ENCODE measurements at regions not wholly inside any gene's neighbourhood (a gene's known extent, or its start where the extent isn't known, plus 50 kb on each side); places are given as distances from the start of the nearest gene placed in this dataset.
"Not testable (repeated sequence)": the region's sequence is repeated elsewhere in the genome, so short reads cannot be mapped to it uniquely, and the experiment has no call there.

DNA sequence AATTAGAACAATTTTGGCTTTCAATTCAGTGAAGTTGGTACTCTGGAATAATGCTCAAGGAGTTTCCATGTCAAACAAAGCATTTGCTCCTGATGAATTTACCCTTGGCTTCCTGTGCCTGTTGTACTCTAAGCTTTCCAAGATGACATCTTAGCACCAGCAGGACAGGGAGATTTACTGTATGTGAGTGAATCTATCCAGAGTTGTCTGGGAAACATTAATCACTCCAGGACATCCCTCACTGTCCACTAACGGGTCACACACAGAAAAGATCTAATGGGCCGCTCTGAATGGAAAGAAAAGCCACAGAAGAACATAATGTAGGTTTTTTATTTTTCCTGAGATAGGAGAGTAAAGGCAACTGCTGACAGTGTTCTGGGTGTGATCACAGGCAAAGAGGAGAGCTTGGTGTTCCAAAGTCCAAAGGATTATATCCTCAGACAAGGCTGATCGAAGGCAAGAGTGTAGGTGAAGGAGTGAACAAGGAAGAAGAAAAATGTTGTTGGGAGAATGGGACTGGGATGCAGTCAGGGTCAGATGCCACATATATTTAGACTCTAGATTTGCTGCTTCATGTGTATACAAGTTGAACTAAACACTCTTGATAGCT is 167.7 kb upstream of the RPS23 start (continued):
- TF ChIP-seq, protein P1, sequence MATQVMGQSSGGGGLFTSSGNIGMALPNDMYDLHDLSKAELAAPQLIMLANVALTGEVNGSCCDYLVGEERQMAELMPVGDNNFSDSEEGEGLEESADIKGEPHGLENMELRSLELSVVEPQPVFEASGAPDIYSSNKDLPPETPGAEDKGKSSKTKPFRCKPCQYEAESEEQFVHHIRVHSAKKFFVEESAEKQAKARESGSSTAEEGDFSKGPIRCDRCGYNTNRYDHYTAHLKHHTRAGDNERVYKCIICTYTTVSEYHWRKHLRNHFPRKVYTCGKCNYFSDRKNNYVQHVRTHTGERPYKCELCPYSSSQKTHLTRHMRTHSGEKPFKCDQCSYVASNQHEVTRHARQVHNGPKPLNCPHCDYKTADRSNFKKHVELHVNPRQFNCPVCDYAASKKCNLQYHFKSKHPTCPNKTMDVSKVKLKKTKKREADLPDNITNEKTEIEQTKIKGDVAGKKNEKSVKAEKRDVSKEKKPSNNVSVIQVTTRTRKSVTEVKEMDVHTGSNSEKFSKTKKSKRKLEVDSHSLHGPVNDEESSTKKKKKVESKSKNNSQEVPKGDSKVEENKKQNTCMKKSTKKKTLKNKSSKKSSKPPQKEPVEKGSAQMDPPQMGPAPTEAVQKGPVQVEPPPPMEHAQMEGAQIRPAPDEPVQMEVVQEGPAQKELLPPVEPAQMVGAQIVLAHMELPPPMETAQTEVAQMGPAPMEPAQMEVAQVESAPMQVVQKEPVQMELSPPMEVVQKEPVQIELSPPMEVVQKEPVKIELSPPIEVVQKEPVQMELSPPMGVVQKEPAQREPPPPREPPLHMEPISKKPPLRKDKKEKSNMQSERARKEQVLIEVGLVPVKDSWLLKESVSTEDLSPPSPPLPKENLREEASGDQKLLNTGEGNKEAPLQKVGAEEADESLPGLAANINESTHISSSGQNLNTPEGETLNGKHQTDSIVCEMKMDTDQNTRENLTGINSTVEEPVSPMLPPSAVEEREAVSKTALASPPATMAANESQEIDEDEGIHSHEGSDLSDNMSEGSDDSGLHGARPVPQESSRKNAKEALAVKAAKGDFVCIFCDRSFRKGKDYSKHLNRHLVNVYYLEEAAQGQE (IDR thresholded peaks at IDR 0.05; ENCODE audit: low read depth, low read length) = no peak

DNA sequence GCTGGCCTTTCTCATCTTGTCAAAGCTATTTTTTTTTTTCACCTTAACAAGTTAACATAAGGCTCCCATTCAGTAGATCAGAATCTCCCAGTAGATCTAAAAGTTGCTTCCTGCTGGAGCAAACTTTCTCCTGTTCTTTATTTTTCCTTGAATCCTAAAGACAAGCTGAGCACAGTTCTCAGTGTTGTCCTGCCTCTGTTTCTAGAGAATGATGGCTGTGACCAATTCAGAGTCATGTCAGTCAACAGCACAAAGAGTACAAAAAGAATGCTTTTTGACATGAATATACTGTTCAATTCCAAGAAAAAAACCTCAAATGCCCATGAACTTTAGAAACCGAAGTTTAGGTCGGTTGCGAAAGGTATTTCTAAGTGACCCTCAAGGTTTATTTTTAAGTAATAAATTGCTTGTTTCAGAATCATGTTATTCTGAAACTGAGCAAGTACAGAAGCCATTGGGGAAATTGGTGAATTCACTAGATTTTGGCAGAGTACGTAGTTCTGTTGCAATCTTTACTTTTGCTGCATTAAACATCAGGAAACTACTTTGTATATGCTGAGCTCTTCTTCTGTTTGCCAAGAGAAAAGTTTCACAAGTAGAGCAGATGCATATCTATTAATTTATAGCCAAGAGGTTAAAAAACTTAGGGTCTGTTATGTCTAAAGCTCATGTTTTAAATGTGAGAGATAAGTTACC is 161.7 kb upstream of the RPS23 start:
- WGBS (ENCODE audit: insufficient coverage, insufficient replicate concordance, low lambda C conversion rate, missing lambda C conversion rate) = 80% methylated on average over 4 of the region's 4 CpGs

DNA sequence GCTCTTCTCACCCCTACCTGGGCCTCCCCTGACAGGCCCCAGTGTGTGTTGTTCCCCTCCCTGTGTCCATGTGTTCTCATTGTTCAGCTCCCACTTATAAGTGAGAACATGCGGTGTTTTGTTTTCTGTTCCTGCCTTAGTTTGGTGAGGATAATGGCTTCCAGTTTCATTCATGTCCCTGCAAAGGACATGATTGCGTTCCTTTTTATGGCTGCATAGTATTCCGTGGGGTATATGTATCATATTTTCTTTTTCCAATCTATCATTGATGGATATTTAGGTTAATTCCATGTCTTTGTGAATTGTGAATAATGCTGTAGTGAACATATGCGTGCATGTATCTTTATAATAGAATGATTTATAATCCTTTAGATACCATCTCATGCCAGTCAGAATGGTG is 159.4 kb upstream of the RPS23 start:
- H3K9ac ChIP-seq (ENCODE audit: control insufficient read depth, insufficient read depth, low read length); H3K36me3 ChIP-seq (ENCODE audit: control insufficient read depth in 2 of 2, insufficient read depth in 2 of 2, low read length in 1 of 2); FAIRE-seq; H3K4me1 ChIP-seq (ENCODE audit: control insufficient read depth, insufficient read depth, low read length); DNase-seq (ENCODE audit: low read depth, low spot score); H3K27ac ChIP-seq (ENCODE audit: control insufficient read depth, insufficient read depth); H3K79me2 ChIP-seq (ENCODE audit: control insufficient read depth, insufficient read depth, low read length); H3K4me2 ChIP-seq (ENCODE audit: control insufficient read depth, insufficient read depth); H3K4me3 ChIP-seq; H2AFZ ChIP-seq (ENCODE audit: control insufficient read depth, low read depth, low read length); H4K20me1 ChIP-seq (ENCODE audit: control insufficient read depth, insufficient read depth); RAD21 ChIA-PET (ENCODE audit: unreplicated experiment); SMC1A ChIA-PET (ENCODE audit: uncharacterized antibody, unreplicated experiment); H3K9me3 ChIP-seq (replicated peaks; ENCODE audit: control insufficient read depth, insufficient read depth, low read length); BruUV-seq (replicated peaks); POLR2A ChIA-PET; in situ Hi-C loops (cut with MboI); H3K27me3 ChIP-seq (replicated peaks in 1 of 2; ENCODE audit: control insufficient read depth in 2 of 2, insufficient read depth in 2 of 2, low read length in 1 of 2); ATAC-seq: not testable (repeated sequence)
- 49% methylated on average over 4 of the region's 4 CpGs for WGBS (ENCODE audit: insufficient coverage, insufficient replicate concordance, low lambda C conversion rate, missing lambda C conversion rate)
- intact Hi-C loops (cut with micrococcal nuclease; ENCODE audit: unreplicated experiment) = loop anchor here (10.0 kb wide), 1 partner anchor 57 kb away; no protein-coding TSS in a partner anchor
- CTCF ChIA-PET = interaction anchor here (1.1 kb wide), 1 partner anchor 126 kb away, joined by 3 read pairs; no protein-coding TSS in a partner anchor

More for the DNA sequence above, 161.7 kb upstream of the RPS23 start:
- Histone ChIP-seq H3K27ac (ENCODE audit: control insufficient read depth, insufficient read depth) (no peak overlapping the region), H3K4me2 (ENCODE audit: control insufficient read depth, insufficient read depth) (no peak overlapping the region), H3K27me3 (replicated peaks in 1 of 2; ENCODE audit: control insufficient read depth in 2 of 2, insufficient read depth in 2 of 2, low read length in 1 of 2) (no peaks in the 10 kb centered on the region), H3K9ac (ENCODE audit: control insufficient read depth, insufficient read depth, low read length) (no peak overlapping the region), H3K4me1 (ENCODE audit: control insufficient read depth, insufficient read depth, low read length) (no peaks in the 10 kb centered on the region), H2AFZ (ENCODE audit: control insufficient read depth, low read depth, low read length) (no peak overlapping the region), H4K20me1 (ENCODE audit: control insufficient read depth, insufficient read depth) (no peaks in the 10 kb centered on the region), H3K9me3 (replicated peaks; ENCODE audit: control insufficient read depth, insufficient read depth, low read length) (no peaks in the 10 kb centered on the region), H3K4me3 (no peak overlapping the region), H3K36me3 (ENCODE audit: control insufficient read depth in 2 of 2, insufficient read depth in 2 of 2, low read length in 1 of 2) (no peaks in the 10 kb centered on the region), H3K79me2 (ENCODE audit: control insufficient read depth, insufficient read depth, low read length) (no peaks in the 10 kb centered on the region)
- SMC1A ChIA-PET (ENCODE audit: uncharacterized antibody, unreplicated experiment) = interaction anchor here (0.6 kb wide), 1 partner anchor 238 kb away, joined by 3 read pairs; no protein-coding TSS in a partner anchor
- intact Hi-C loops (cut with micrococcal nuclease; ENCODE audit: unreplicated experiment) = loop anchor here (10.0 kb wide), 1 partner anchor 55 kb away; no protein-coding TSS in a partner anchor
- ATAC-seq (no peak), DNase-seq (ENCODE audit: low read depth, low spot score) (no peak), FAIRE-seq (no peak)
- in situ Hi-C loops (cut with MboI) = no loop called here
- TF ChIP-seq RFX5 (IDR thresholded peaks at IDR 0.05; ENCODE audit: low read depth, low read length) (no peak), DPF2 (IDR thresholded peaks at IDR 0.05) (no peak), ZNF217 (IDR thresholded peaks at IDR 0.05) (no peak), NFYB (IDR thresholded peaks at IDR 0.05; ENCODE audit: insufficient read depth, low read depth, low read length) (no peak), CBX3 (IDR thresholded peaks at IDR 0.05; ENCODE audit: borderline replicate concordance, low read depth) (no peak), IRF4 (IDR thresholded peaks at IDR 0.05; ENCODE audit: low read depth, low read length) (no peak), RAD21 (IDR thresholded peaks at IDR 0.05; ENCODE audit: insufficient read depth, low read depth, low read length) (no peak), RAD51 (IDR thresholded peaks at IDR 0.05) (no peak), NR2C1 (IDR thresholded peaks at IDR 0.05) (no peak)
- TF ChIP-seq, protein P2, sequence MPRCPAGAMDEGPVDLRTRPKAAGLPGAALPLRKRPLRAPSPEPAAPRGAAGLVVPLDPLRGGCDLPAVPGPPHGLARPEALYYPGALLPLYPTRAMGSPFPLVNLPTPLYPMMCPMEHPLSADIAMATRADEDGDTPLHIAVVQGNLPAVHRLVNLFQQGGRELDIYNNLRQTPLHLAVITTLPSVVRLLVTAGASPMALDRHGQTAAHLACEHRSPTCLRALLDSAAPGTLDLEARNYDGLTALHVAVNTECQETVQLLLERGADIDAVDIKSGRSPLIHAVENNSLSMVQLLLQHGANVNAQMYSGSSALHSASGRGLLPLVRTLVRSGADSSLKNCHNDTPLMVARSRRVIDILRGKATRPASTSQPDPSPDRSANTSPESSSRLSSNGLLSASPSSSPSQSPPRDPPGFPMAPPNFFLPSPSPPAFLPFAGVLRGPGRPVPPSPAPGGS (IDR thresholded peaks at IDR 0.05; ENCODE audit: borderline replicate concordance, insufficient read depth, low read depth, low read length, poor library complexity, severe bottlenecking) = no peak
- RAD21 ChIA-PET (ENCODE audit: unreplicated experiment) = no interaction called here
- CTCF ChIA-PET = no interaction called here
- no TSS peak for BruUV-seq (replicated peaks)
- POLR2A ChIA-PET = no interaction called here

Measured in GM12878 (cell line).